ENCODE measurements at regions not wholly inside any gene's neighbourhood (a gene's known extent, or its start where the extent isn't known, plus 50 kb on each side); places are given as distances from the start of the nearest gene placed in this dataset.

GRCh38 chr5:90135779-90136378 is 273.7 kb downstream of the CETN3 start:
- H3K79me2 ChIP-seq (ENCODE audit: control insufficient read depth, insufficient read depth, low read length): no peaks in the 10 kb centered on the region
- no peak overlapping the region for H2AFZ ChIP-seq (ENCODE audit: low read depth, low read length)
- no peaks in the 10 kb centered on the region for H3K9me3 ChIP-seq (replicated peaks; ENCODE audit: control insufficient read depth, insufficient read depth, low read length)
- H3K4me1 ChIP-seq (ENCODE audit: control insufficient read depth, extremely low read depth, insufficient read depth, low read length): peaks cover 14% of the 10 kb centered on the region
- H3K9ac ChIP-seq (replicated peaks; ENCODE audit: extremely low read depth, insufficient read depth, low read length): no peak overlapping the region
- intact Hi-C loops (cut with micrococcal nuclease): loop anchor here (1.0 kb wide), 1 partner anchor 129 kb away; no protein-coding TSS in a partner anchor
- no peaks in the 10 kb centered on the region for H3K9me1 ChIP-seq (replicated peaks; ENCODE audit: control insufficient read depth, extremely low read depth, insufficient read depth, low read length)
- CTCF ChIA-PET: interaction anchor here (0.9 kb wide), 1 partner anchor 129 kb away, joined by 3 read pairs; no protein-coding TSS in a partner anchor
- H3K4me3 ChIP-seq (replicated peaks in 1 of 3; ENCODE audit: insufficient read depth in 1 of 3, low read depth in 1 of 3, low read length in 3 of 3): no peak overlapping the region
- no peak overlapping the region for H3K27ac ChIP-seq (ENCODE audit: insufficient read depth, low read depth, low read length)
- POLR2A ChIA-PET: no interaction called here
- TF ChIP-seq POLR2A (IDR thresholded peaks at IDR 0.05; ENCODE audit: low read depth, low read length) (no peak), EZH2 (IDR thresholded peaks at IDR 0.05; ENCODE audit: borderline replicate concordance, low read depth, low read length, severe bottlenecking) (no peak), GATA2 (IDR thresholded peaks at IDR 0.05; ENCODE audit: insufficient read depth, insufficient read length, low read depth, low read length) (no peak), POLR2AphosphoS5 (IDR thresholded peaks at IDR 0.05; ENCODE audit: insufficient read depth, low read depth, low read length) (no peak)
- TF ChIP-seq, protein P1, sequence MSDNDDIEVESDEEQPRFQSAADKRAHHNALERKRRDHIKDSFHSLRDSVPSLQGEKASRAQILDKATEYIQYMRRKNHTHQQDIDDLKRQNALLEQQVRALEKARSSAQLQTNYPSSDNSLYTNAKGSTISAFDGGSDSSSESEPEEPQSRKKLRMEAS (IDR thresholded peaks at IDR 0.05; ENCODE audit: insufficient read depth, insufficient read length): no peak
- no peaks in the 10 kb centered on the region for H4K20me1 ChIP-seq (replicated peaks; ENCODE audit: control insufficient read depth, extremely low read depth, insufficient read depth, low read length)
- dilution Hi-C loops (cut with MboI; ENCODE audit: extremely low pct_ligation_motif_present, low sequenced_read_pairs): no loop called here
- no peaks in the 10 kb centered on the region for H3K27me3 ChIP-seq (ENCODE audit: control insufficient read depth in 2 of 2, insufficient read depth in 2 of 2, low read length in 2 of 2)
- FAIRE-seq (no peak), DNase-seq (ENCODE audit: low read depth, low spot score) (no peak)
- H3K36me3 ChIP-seq (ENCODE audit: control insufficient read depth in 2 of 2, extremely low read depth in 1 of 2, insufficient read depth in 2 of 2, low read length in 2 of 2): no peaks in the 10 kb centered on the region
- no TSS peak for BruUV-seq (replicated peaks)
- no peak overlapping the region for H3K4me2 ChIP-seq (ENCODE audit: insufficient read depth, low read length)

GRCh38 chr5:90134892-90135291 is 274.7 kb downstream of the CETN3 start:
- FAIRE-seq: peak; percentile 93
- ChIA-PET POLR2A (no interaction called here), CTCF (no interaction called here)
- no peaks in the 10 kb centered on the region for H3K27me3 ChIP-seq (ENCODE audit: control insufficient read depth in 2 of 2, insufficient read depth in 2 of 2, low read length in 2 of 2)
- no TSS peak for BruUV-seq (replicated peaks)
- H3K36me3 ChIP-seq (ENCODE audit: control insufficient read depth in 2 of 2, extremely low read depth in 1 of 2, insufficient read depth in 2 of 2, low read length in 2 of 2): no peaks in the 10 kb centered on the region
- H3K27ac ChIP-seq (ENCODE audit: insufficient read depth, low read depth, low read length): peak overlapping the region; percentile 5
- intact Hi-C loops (cut with micrococcal nuclease): loop anchor here (1.0 kb wide), 1 partner anchor 130 kb away; no protein-coding TSS in a partner anchor
- peak overlapping the region; percentile 48 for H2AFZ ChIP-seq (ENCODE audit: low read depth, low read length)
- TF ChIP-seq POLR2AphosphoS5 (IDR thresholded peaks at IDR 0.05; ENCODE audit: insufficient read depth, low read depth, low read length) (no peak), GATA2 (IDR thresholded peaks at IDR 0.05; ENCODE audit: insufficient read depth, insufficient read length, low read depth, low read length) (peak; percentile 77), FOS (IDR thresholded peaks at IDR 0.05; ENCODE audit: borderline replicate concordance, insufficient read depth, low read length) (peak; percentile 80), JUN (IDR thresholded peaks at IDR 0.05; ENCODE audit: borderline replicate concordance, insufficient read depth, insufficient read length, low read depth) (peak; percentile 53)
- peak; percentile 90 for DNase-seq (ENCODE audit: low read depth, low spot score)
- peaks cover 14% of the 10 kb centered on the region for H3K4me1 ChIP-seq (ENCODE audit: control insufficient read depth, extremely low read depth, insufficient read depth, low read length)
- H3K79me2 ChIP-seq (ENCODE audit: control insufficient read depth, insufficient read depth, low read length): no peaks in the 10 kb centered on the region
- H3K9me3 ChIP-seq (replicated peaks; ENCODE audit: control insufficient read depth, insufficient read depth, low read length): no peaks in the 10 kb centered on the region
- no peak overlapping the region for H3K4me3 ChIP-seq (replicated peaks in 1 of 3; ENCODE audit: insufficient read depth in 1 of 3, low read depth in 1 of 3, low read length in 3 of 3)
- H3K4me2 ChIP-seq (ENCODE audit: insufficient read depth, low read length): peak overlapping the region; percentile 45
- dilution Hi-C loops (cut with MboI; ENCODE audit: extremely low pct_ligation_motif_present, low sequenced_read_pairs): no loop called here
- H3K9me1 ChIP-seq (replicated peaks; ENCODE audit: control insufficient read depth, extremely low read depth, insufficient read depth, low read length): no peaks in the 10 kb centered on the region
- H3K9ac ChIP-seq (replicated peaks; ENCODE audit: extremely low read depth, insufficient read depth, low read length): no peak overlapping the region
- H4K20me1 ChIP-seq (replicated peaks; ENCODE audit: control insufficient read depth, extremely low read depth, insufficient read depth, low read length): no peaks in the 10 kb centered on the region

Measured in endothelial cell of umbilical vein (primary cell).